HG02840 (cell line): ENCODE measurements at regions not wholly inside any gene's neighbourhood (a gene's known extent, or its start where the extent isn't known, plus 50 kb on each side); places are given as distances from the start of the nearest gene placed in this dataset.

Experiments
- ATAC-seq: cut with Tn5 transposase; IDR thresholded peaks from one replicate; pipeline ENCODE4 v1.9.1; 2021; ENCODE audit warnings: mild to moderate bottlenecking, moderate library complexity, moderate number of reproducible peaks; ENCODE audit not compliant: unreplicated experiment, low FRiP score

- no peak for ATAC-seq
Observed at GRCh38 chr1:194184425-194184824, 998.0 kb upstream of the B3GALT2 start.

GRCh38 chr1:194181845-194182244 is 995.4 kb upstream of the B3GALT2 start:
- ATAC-seq = no peak

GRCh38 chr1:194176212-194176611 is 989.8 kb upstream of the B3GALT2 start:
- no peak for ATAC-seq

GRCh38 chr1:194175251-194175650 is 988.8 kb upstream of the B3GALT2 start:
- ATAC-seq = no peak

GRCh38 chr1:194174528-194174927 is 988.1 kb upstream of the B3GALT2 start:
- ATAC-seq = no peak

- ATAC-seq = no peak
Observed at GRCh38 chr1:194171596-194171995, 985.2 kb upstream of the B3GALT2 start.

GRCh38 chr1:194167956-194168640 is 981.7 kb upstream of the B3GALT2 start:
- ATAC-seq = no peak

- ATAC-seq = no peak
Observed at GRCh38 chr1:194164755-194165154, 978.3 kb upstream of the B3GALT2 start.

- no peak for ATAC-seq
Observed at GRCh38 chr1:194161591-194161990, 975.2 kb upstream of the B3GALT2 start.

- no peak for ATAC-seq
Observed at GRCh38 chr1:194159941-194160340, 973.5 kb upstream of the B3GALT2 start.

- no peak for ATAC-seq
Observed at GRCh38 chr1:194155962-194156361, 969.5 kb upstream of the B3GALT2 start.

GRCh38 chr1:194151056-194151455 is 964.6 kb upstream of the B3GALT2 start:
- ATAC-seq = no peak

- ATAC-seq = no peak
Observed at GRCh38 chr1:194150242-194150641, 963.8 kb upstream of the B3GALT2 start.

GRCh38 chr1:194133152-194133551 is 946.7 kb upstream of the B3GALT2 start:
- no peak for ATAC-seq

- no peak for ATAC-seq
Observed at GRCh38 chr1:194118086-194118485, 931.7 kb upstream of the B3GALT2 start.

- no peak for ATAC-seq
Observed at GRCh38 chr1:194117582-194117981, 931.2 kb upstream of the B3GALT2 start.

GRCh38 chr1:194114288-194114687 is 927.9 kb upstream of the B3GALT2 start:
- ATAC-seq = no peak

- ATAC-seq = no peak
Observed at GRCh38 chr1:194105381-194105780, 919.0 kb upstream of the B3GALT2 start.

- no peak for ATAC-seq
Observed at GRCh38 chr1:194104247-194104844, 917.9 kb upstream of the B3GALT2 start.

GRCh38 chr1:194103516-194104246 is 917.3 kb upstream of the B3GALT2 start:
- no peak for ATAC-seq

GRCh38 chr1:194103101-194103500 is 916.7 kb upstream of the B3GALT2 start:
- ATAC-seq = no peak

- no peak for ATAC-seq
Observed at GRCh38 chr1:194102607-194103006, 916.2 kb upstream of the B3GALT2 start.
